ENCODE measurements at regions not wholly inside any gene's neighbourhood (a gene's known extent, or its start where the extent isn't known, plus 50 kb on each side); places are given as distances from the start of the nearest gene placed in this dataset.

DNA sequence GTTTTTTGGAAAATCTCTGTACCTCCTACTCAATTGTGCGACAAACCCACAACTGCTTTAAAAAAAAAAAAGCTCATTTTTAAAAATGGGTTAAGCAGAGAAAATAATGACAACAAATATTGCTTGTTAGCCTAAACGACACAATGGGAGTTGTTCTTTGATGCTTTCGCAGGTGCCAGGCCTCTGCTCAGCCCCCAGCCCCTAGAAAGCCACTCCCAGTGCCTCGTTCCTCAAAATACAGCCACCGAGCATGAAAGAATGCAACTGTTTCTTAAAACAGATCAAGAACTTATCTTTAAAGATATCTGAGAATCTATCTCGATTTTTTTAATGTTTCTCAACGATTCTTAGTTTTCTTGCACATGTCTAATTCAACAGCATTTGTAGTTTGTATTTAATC lies 85.2 kb upstream of the PFKP start:
- TF ChIP-seq YY1 (IDR thresholded peaks at IDR 0.05; ENCODE audit: insufficient read depth, insufficient read length) (no peak), SUZ12 (IDR thresholded peaks at IDR 0.05; ENCODE audit: extremely low read depth, insufficient read depth, insufficient read length) (no peak)

Data from NT2/D1 (cell line).